ENCODE measurements at regions not wholly inside any gene's neighbourhood (a gene's known extent, or its start where the extent isn't known, plus 50 kb on each side); places are given as distances from the start of the nearest gene placed in this dataset.

- TF ChIP-seq CTCF (IDR thresholded peaks at IDR 0.05; ENCODE audit: unreplicated experiment), result no peak
- no peak overlapping the region for H3K27ac Mint-ChIP-seq (ENCODE audit: low read depth, unreplicated experiment)
- H3K27me3 Mint-ChIP-seq (ENCODE audit: insufficient read depth, unreplicated experiment), result no peaks in the 10 kb centered on the region
- no peak overlapping the region for H3K4me3 Mint-ChIP-seq (ENCODE audit: unreplicated experiment)
- no peak for DNase-seq (ENCODE audit: unreplicated experiment)
- no peaks in the 10 kb centered on the region for H3K4me1 Mint-ChIP-seq (ENCODE audit: insufficient read depth, unreplicated experiment)
- H3K9me3 Mint-ChIP-seq (ENCODE audit: unreplicated experiment), result no peaks in the 10 kb centered on the region
- no TSS peak for BruUV-seq (replicated peaks)
- peaks cover 5% of the 10 kb centered on the region for H3K36me3 Mint-ChIP-seq (ENCODE audit: insufficient read depth, unreplicated experiment)
- intact Hi-C loops (cut with micrococcal nuclease), result no loop called here
- ChIA-PET CTCF (no interaction called here), POLR2A (interaction anchor here (0.6 kb wide), 1 partner anchor 601 kb away, joined by 3 read pairs; no protein-coding TSS in a partner anchor)
Measured at GRCh38 chr18:75698861-75699260, 271.4 kb upstream of the SMIM21 start.

DNA sequence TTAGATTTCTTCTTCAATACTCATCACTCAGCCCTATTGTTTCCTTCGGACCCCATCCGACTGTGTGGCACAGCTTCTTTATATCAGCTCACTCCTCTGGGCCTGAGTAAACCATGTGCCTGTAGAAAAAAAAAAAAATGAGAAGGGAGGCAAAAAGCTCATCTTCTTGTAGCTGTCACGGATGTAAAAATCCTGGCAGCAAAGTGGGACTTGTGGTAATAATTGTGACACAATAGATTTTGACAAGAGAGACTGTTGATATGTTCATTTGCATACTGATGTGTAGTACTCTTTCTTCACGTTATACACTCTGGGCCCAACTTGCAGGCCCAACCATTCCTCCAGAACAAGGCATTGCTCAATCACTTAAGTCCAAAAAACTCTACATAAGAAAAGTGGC is 270.0 kb upstream of the SMIM21 start:
- ChIA-PET CTCF (interaction anchor here (0.5 kb wide), 1 partner anchor 78 kb away, joined by 4 read pairs; no protein-coding TSS in a partner anchor), POLR2A (no interaction called here)
- Mint-ChIP-seq H3K27ac (ENCODE audit: low read depth, unreplicated experiment) (no peak overlapping the region), H3K4me3 (ENCODE audit: unreplicated experiment) (no peak overlapping the region), H3K4me1 (ENCODE audit: insufficient read depth, unreplicated experiment) (no peaks in the 10 kb centered on the region), H3K9me3 (ENCODE audit: unreplicated experiment) (no peaks in the 10 kb centered on the region), H3K36me3 (ENCODE audit: insufficient read depth, unreplicated experiment) (peaks cover 11% of the 10 kb centered on the region), H3K27me3 (ENCODE audit: insufficient read depth, unreplicated experiment) (no peaks in the 10 kb centered on the region)
- TF ChIP-seq CTCF (IDR thresholded peaks at IDR 0.05; ENCODE audit: unreplicated experiment), result no peak
- DNase-seq (ENCODE audit: unreplicated experiment), result no peak
- intact Hi-C loops (cut with micrococcal nuclease), result no loop called here
- BruUV-seq (replicated peaks), result no TSS peak

GRCh38 chr18:75696391-75696790 is 268.9 kb upstream of the SMIM21 start:
- Mint-ChIP-seq H3K9me3 (ENCODE audit: unreplicated experiment) (no peaks in the 10 kb centered on the region), H3K4me1 (ENCODE audit: insufficient read depth, unreplicated experiment) (no peaks in the 10 kb centered on the region), H3K27me3 (ENCODE audit: insufficient read depth, unreplicated experiment) (no peaks in the 10 kb centered on the region), H3K27ac (ENCODE audit: low read depth, unreplicated experiment) (no peak overlapping the region), H3K36me3 (ENCODE audit: insufficient read depth, unreplicated experiment) (peaks cover 11% of the 10 kb centered on the region), H3K4me3 (ENCODE audit: unreplicated experiment) (no peak overlapping the region)
- ChIA-PET POLR2A (no interaction called here), CTCF (no interaction called here)
- intact Hi-C loops (cut with micrococcal nuclease), result no loop called here
- no peak for TF ChIP-seq CTCF (IDR thresholded peaks at IDR 0.05; ENCODE audit: unreplicated experiment)
- BruUV-seq (replicated peaks), result no TSS peak
- DNase-seq (ENCODE audit: unreplicated experiment), result no peak

DNA sequence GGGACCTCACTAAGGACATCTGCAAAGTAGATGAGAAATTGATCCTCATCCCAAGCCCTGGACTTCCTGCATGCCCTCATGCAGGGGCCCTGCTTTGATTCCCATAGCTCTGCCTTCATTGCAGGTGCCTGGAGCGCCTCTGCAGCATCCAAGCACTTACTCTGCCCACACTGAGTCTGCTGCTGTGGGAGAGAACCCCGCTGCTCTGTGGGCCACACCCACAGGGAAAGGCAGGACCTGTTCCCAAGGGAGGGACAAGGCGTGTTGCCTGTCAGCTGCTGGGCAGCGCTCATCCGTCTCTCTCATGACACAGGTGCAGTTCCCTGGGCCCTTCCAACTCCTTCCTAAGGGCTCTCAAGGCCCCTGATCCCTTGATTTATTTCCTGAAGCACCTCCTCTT is 266.8 kb upstream of the SMIM21 start:
- Mint-ChIP-seq H3K4me3 (ENCODE audit: unreplicated experiment) (no peak overlapping the region), H3K27me3 (ENCODE audit: insufficient read depth, unreplicated experiment) (no peaks in the 10 kb centered on the region), H3K27ac (ENCODE audit: low read depth, unreplicated experiment) (no peak overlapping the region), H3K36me3 (ENCODE audit: insufficient read depth, unreplicated experiment) (peaks cover 6% of the 10 kb centered on the region), H3K4me1 (ENCODE audit: insufficient read depth, unreplicated experiment) (no peaks in the 10 kb centered on the region), H3K9me3 (ENCODE audit: unreplicated experiment) (no peaks in the 10 kb centered on the region)
- CTCF ChIA-PET, result no interaction called here
- BruUV-seq (replicated peaks), result no TSS peak
- TF ChIP-seq CTCF (IDR thresholded peaks at IDR 0.05; ENCODE audit: unreplicated experiment), result no peak
- intact Hi-C loops (cut with micrococcal nuclease), result no loop called here
- POLR2A ChIA-PET, result no interaction called here
- DNase-seq (ENCODE audit: unreplicated experiment), result no peak

All from MCF 10A (cell line).